ENCODE measurements at regions not wholly inside any gene's neighbourhood (a gene's known extent, or its start where the extent isn't known, plus 50 kb on each side); places are given as distances from the start of the nearest gene placed in this dataset.

DNA sequence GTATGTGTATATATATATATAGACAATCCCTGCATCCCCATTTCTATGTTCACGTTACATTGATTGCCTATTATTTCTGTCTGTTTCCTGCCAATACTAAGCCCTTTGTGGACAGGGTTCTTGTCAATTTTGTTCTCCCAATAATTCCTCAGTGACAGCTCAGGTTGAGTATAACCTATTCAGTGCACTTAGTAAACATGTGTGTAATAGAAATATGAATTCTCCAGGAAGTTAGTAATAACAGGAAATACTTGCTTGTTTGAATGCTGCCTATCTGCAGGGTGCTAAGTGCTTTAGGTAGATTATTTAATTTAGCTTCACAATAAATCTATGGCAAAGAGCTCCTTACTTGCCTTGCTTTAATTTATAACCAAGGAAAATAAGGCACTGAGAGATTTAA is 52.8 kb upstream of the PTGFR start:
- in situ Hi-C loops (cut with HindIII; ENCODE audit: low pct_unique_long_range_greater_than_20kb, low sequenced_read_pairs): no loop called here
- no peak for DNase-seq (ENCODE audit: low read depth)

DNA sequence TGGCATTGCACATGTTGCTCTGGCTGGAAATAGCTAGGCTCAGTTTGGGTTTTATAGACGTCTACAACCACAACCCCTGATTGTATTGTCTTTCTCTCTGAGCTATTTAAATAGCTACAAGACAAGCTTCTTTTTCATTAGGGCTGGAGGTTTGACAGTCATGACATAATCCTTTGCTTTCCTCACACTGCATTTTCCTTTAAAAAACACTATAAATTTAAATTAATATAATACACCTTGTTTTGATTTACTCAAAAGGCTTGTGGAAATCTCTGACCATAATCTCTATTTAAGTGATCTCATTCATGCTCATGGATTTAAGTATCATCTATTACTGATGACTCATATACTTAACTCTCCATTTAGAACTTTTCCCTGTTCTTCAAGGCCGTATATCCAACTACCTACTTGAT is 50.4 kb upstream of the PTGFR start:
- DNase-seq (ENCODE audit: low read depth): no peak
- in situ Hi-C loops (cut with HindIII; ENCODE audit: low pct_unique_long_range_greater_than_20kb, low sequenced_read_pairs): no loop called here

All from Caki2 (cell line).